ENCODE measurements at regions not wholly inside any gene's neighbourhood (a gene's known extent, or its start where the extent isn't known, plus 50 kb on each side); places are given as distances from the start of the nearest gene placed in this dataset.

DNA sequence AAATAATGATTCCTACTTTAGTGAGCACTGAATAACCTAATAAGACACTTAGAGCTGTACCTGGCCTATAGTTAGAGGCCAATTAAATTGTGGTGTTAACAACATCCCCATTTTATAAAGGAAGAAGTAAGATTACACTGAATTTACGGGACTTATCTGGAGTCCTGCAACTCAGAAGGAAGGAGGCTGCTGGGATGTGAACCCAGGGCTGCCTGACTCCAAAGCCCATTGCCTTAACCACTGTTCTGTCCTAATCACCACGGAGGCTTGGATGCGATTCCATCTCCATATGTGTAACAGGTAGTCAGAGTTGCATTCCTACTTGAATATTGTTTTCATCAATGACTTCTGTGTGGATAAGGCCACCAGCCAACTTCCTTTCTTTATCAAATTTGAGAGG, 168.9 kb downstream of the SOCS6 start:
- TF ChIP-seq POLR2A (IDR thresholded peaks at IDR 0.05) (no peak), CTCF (IDR thresholded peaks at IDR 0.05 in 4 of 5, conservative IDR thresholded peaks at IDR 0.05 in 1 of 5) (no peak)
